ENCODE measurements at regions not wholly inside any gene's neighbourhood (a gene's known extent, or its start where the extent isn't known, plus 50 kb on each side); places are given as distances from the start of the nearest gene placed in this dataset.

GRCh38 chr9:90428517-90428916 lies 214.1 kb downstream of the DIRAS2 start:
- no peak for TF ChIP-seq CTCF (optimal IDR thresholded peaks at IDR 0.05 in 1 of 3, IDR thresholded peaks at IDR 0.05 in 1 of 3, conservative IDR thresholded peaks at IDR 0.05 in 1 of 3; ENCODE audit: extremely low read depth in 1 of 3, insufficient read depth in 2 of 3, low read length in 3 of 3)
- TF ChIP-seq EZH2 (IDR thresholded peaks at IDR 0.05; ENCODE audit: low read length): no peak

All from keratinocyte (primary cell).